Activated naive CD8-positive, alpha-beta T cell treated with anti-CD3 and anti-CD28 coated beads, Interleukin-2, amount 50 U/mL, for 24 hours (primary cell): ENCODE measurements at regions not wholly inside any gene's neighbourhood (a gene's known extent, or its start where the extent isn't known, plus 50 kb on each side); places are given as distances from the start of the nearest gene placed in this dataset.
"Not testable (repeated sequence)": the region's sequence is repeated elsewhere in the genome, so short reads cannot be mapped to it uniquely, and the experiment has no call there.

Experiments used
- ATAC-seq: fragments of 150-1000 bp; cut with Tn5 transposase; one replicate; pipeline ENCODE4 v1.10.0; 2021
- DNase-seq: peaks from one replicate; pipeline ENCODE4 v3.0.0; 2021
- H3K27ac Mint-ChIP-seq: one replicate; pipeline ENCODE4 v1.8.0; 2021; ENCODE audit warnings: mild to moderate bottlenecking, mixed read lengths
- H3K27me3 Mint-ChIP-seq: one replicate; pipeline ENCODE4 v1.8.0; 2021; ENCODE audit warnings: mixed read lengths
- H3K36me3 Mint-ChIP-seq: one replicate; pipeline ENCODE4 v1.8.0; 2021; ENCODE audit warnings: low read depth, mixed read lengths
- H3K4me1 Mint-ChIP-seq: one replicate; pipeline ENCODE4 v1.8.0; 2021; ENCODE audit warnings: mixed read lengths
- H3K4me3 Mint-ChIP-seq: one replicate; pipeline ENCODE4 v1.8.0; 2021; ENCODE audit warnings: mild to moderate bottlenecking, moderate library complexity, mixed read lengths
- H3K9me3 Mint-ChIP-seq: one replicate; pipeline ENCODE4 v1.8.0; 2021; ENCODE audit warnings: mixed read lengths

DNA sequence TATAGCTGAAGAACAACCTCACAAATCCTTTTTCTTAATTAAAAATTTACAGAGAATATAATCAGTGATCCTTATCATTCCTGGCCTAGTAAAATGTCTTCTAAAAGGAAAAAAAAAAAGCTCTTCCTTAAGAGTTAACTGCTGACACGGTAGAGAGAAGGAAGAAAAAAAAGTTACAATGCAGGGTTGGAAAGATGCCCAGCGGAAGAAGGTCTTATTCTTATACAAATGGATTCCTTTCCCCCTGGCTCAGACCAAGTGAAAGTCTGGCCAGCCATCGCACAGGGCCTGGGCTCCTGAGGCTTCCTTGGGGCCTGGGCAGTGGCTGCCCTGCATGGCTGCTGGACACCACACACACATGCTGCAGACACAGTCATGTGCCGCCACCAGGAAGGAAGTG, 688.6 kb downstream of the TENT5A start:
- no peaks in the 10 kb centered on the region for H3K27me3 Mint-ChIP-seq
- H3K4me1 Mint-ChIP-seq: no peaks in the 10 kb centered on the region
- no peak overlapping the region for H3K27ac Mint-ChIP-seq
- H3K9me3 Mint-ChIP-seq: no peaks in the 10 kb centered on the region
- ATAC-seq: no peak
- no peak overlapping the region for H3K4me3 Mint-ChIP-seq
- no peaks in the 10 kb centered on the region for H3K36me3 Mint-ChIP-seq
- DNase-seq: no peak

DNA sequence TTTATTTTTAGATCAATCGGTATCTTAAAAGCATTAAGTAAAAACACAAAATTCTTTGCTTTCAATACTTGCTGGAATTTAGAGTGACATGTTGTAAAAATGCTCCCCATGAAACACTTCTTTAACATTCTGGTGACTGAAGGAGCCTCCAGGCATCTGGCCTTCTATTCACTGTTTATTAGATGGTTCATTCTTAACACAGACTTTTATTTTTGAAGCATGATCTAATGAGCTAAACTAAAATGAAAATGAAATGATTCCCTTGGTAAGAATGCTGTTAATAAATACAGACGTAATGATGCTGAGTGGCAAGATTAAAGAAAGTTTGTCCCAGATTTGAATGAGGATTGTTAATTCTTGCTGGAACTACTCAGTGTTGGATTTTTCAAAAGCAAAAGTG, 698.4 kb downstream of the TENT5A start:
- ATAC-seq (no peak), DNase-seq (no peak)
- Mint-ChIP-seq H3K4me3 (no peak overlapping the region), H3K27me3 (no peaks in the 10 kb centered on the region), H3K27ac (no peak overlapping the region), H3K9me3 (peaks cover 3% of the 10 kb centered on the region), H3K36me3 (no peaks in the 10 kb centered on the region), H3K4me1 (no peaks in the 10 kb centered on the region)

- H3K9me3 Mint-ChIP-seq: peaks cover 1% of the 10 kb centered on the region
- no peaks in the 10 kb centered on the region for H3K27me3 Mint-ChIP-seq
- DNase-seq: no peak
- no peak overlapping the region for H3K27ac Mint-ChIP-seq
- no peaks in the 10 kb centered on the region for H3K4me1 Mint-ChIP-seq
- H3K36me3 Mint-ChIP-seq: no peaks in the 10 kb centered on the region
- ATAC-seq: no peak
- no peak overlapping the region for H3K4me3 Mint-ChIP-seq
These were observed 700.5 kb downstream of the TENT5A start for GRCh38 chr6:81051952-81052351.

- Mint-ChIP-seq H3K4me3 (no peak overlapping the region), H3K9me3 (no peaks in the 10 kb centered on the region)
- no peak for DNase-seq
These were observed 702.9 kb downstream of the TENT5A start for GRCh38 chr6:81049425-81050042.

GRCh38 chr6:81031416-81031815, 721.1 kb downstream of the TENT5A start:
- Mint-ChIP-seq H3K9me3 (peaks cover 7% of the 10 kb centered on the region), H3K4me3 (no peak overlapping the region), H3K27ac (no peak overlapping the region), H3K27me3 (no peaks in the 10 kb centered on the region), H3K4me1 (no peaks in the 10 kb centered on the region), H3K36me3 (no peaks in the 10 kb centered on the region)
- DNase-seq: no peak
- no peak for ATAC-seq

More at GRCh38 chr6:81049425-81050042, 702.9 kb downstream of the TENT5A start:
- Mint-ChIP-seq H3K36me3 (no peaks in the 10 kb centered on the region), H3K27ac (no peak overlapping the region), H3K4me1 (no peaks in the 10 kb centered on the region), H3K27me3 (no peaks in the 10 kb centered on the region)
- ATAC-seq: no peak

DNA sequence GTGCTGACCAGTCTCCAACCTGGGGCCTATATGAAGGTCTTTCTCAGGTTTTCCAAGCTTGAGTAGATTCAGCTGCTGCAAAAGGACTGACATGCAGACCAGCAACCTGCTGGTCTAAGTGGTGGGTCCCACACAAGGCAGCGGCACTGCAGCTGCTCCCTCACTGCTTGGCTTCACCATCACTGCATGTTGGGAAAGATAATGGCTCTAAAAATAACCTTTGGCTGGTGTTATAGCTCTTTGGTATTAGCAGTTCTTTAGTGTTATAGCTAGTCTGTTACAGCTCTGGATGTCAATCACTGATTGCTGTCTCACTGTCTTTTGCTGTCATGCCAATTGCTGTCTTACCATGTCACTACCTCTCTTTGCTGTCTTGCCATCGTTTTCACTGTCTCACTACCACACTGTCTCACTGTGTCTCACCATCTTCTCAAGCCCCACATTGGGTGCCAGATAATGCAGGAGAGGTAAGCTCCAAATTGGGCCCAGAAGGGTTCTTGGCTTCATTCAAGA, 726.4 kb downstream of the TENT5A start:
- H3K36me3 Mint-ChIP-seq: no peaks in the 10 kb centered on the region
- DNase-seq (no peak), ATAC-seq (no peak)
- H3K27ac Mint-ChIP-seq: no peak overlapping the region
- no peaks in the 10 kb centered on the region for H3K4me1 Mint-ChIP-seq
- peaks cover 9% of the 10 kb centered on the region for H3K9me3 Mint-ChIP-seq
- no peaks in the 10 kb centered on the region for H3K27me3 Mint-ChIP-seq
- no peak overlapping the region for H3K4me3 Mint-ChIP-seq

DNA sequence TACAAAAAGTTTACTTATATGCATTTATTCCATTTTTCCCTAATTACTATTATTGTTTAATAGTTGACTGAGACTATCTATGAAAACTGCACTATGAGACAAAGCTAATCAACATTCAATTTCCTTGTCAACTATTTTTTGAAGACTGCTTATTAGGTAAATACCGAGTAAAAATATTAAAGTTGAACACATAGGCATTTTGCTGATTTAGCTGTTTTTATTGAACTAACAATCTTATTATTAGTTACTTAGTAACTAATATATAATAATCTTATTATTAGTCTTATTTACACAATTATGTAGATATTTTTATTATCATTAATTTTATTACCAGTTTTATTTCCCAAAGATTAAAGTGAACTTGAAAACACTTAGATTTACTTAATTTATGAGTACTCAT, 728.8 kb downstream of the TENT5A start:
- no peaks in the 10 kb centered on the region for H3K36me3 Mint-ChIP-seq
- no peaks in the 10 kb centered on the region for H3K27me3 Mint-ChIP-seq
- ATAC-seq: no peak
- no peak for DNase-seq
- H3K4me3 Mint-ChIP-seq: no peak overlapping the region
- no peaks in the 10 kb centered on the region for H3K4me1 Mint-ChIP-seq
- H3K9me3 Mint-ChIP-seq: peaks cover 14% of the 10 kb centered on the region
- H3K27ac Mint-ChIP-seq: no peak overlapping the region

- Mint-ChIP-seq H3K27ac (no peak overlapping the region), H3K36me3 (no peaks in the 10 kb centered on the region), H3K4me1 (no peaks in the 10 kb centered on the region), H3K27me3 (no peaks in the 10 kb centered on the region), H3K9me3 (peaks cover 10% of the 10 kb centered on the region), H3K4me3 (no peak overlapping the region)
- ATAC-seq: no peak
- DNase-seq: no peak
These were observed 729.4 kb downstream of the TENT5A start for GRCh38 chr6:81023007-81023582.

DNA sequence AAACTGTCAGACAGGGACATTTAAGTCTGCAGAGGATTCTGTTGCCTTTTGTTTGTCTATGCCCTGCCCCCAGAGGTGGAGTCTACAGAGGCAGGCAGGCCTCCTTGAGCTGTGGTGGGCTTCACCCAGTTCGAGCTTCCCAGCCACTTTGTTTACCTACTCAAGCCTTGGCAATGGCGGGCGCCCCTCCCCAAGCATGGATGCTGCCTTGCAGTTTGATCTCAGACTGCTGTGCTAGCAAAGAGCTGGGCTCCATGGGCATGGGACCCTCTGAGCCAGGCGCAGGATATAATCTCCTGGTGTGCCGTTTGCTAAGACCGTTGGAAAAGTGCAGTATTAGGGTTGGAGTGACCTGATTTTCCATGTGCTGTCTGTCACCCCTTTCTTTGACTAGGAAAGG, 734.9 kb downstream of the TENT5A start:
- ATAC-seq, DNase-seq, H3K4me1 Mint-ChIP-seq, H3K27ac Mint-ChIP-seq, H3K27me3 Mint-ChIP-seq, H3K36me3 Mint-ChIP-seq, H3K4me3 Mint-ChIP-seq: not testable (repeated sequence)
- peaks cover 12% of the 10 kb centered on the region for H3K9me3 Mint-ChIP-seq

DNA sequence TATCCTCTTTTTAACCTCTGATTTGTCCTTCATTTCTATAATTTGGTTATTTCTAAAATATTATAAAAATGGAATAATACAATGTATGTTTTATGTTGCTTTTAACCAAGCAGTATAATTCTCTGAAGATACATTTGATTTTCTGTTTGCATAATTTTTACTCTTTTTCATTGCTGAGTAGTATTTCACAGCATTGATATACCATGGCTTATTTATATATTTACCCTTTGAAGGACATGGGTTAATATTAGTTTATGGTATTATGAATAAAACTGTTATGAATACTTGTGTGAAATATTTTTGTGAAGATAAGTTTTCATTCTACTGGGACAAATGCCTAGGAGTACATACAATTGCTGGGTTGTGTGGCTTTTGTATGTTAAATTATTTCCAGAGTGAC, 748.6 kb downstream of the TENT5A start:
- H3K27ac Mint-ChIP-seq: no peak overlapping the region
- no peak for DNase-seq
- no peaks in the 10 kb centered on the region for H3K4me1 Mint-ChIP-seq
- ATAC-seq: no peak
- H3K4me3 Mint-ChIP-seq: no peak overlapping the region
- peaks cover 17% of the 10 kb centered on the region for H3K9me3 Mint-ChIP-seq
- no peaks in the 10 kb centered on the region for H3K36me3 Mint-ChIP-seq
- no peaks in the 10 kb centered on the region for H3K27me3 Mint-ChIP-seq

- no peak overlapping the region for H3K27ac Mint-ChIP-seq
- H3K9me3 Mint-ChIP-seq: peaks cover 17% of the 10 kb centered on the region
- DNase-seq: no peak
- no peaks in the 10 kb centered on the region for H3K4me1 Mint-ChIP-seq
- H3K36me3 Mint-ChIP-seq: no peaks in the 10 kb centered on the region
- H3K4me3 Mint-ChIP-seq: no peak overlapping the region
- H3K27me3 Mint-ChIP-seq: no peaks in the 10 kb centered on the region
- ATAC-seq: no peak
These were observed 749.3 kb downstream of the TENT5A start for GRCh38 chr6:81003156-81003555.

GRCh38 chr6:81002126-81002525, 750.4 kb downstream of the TENT5A start:
- Mint-ChIP-seq H3K4me1 (no peaks in the 10 kb centered on the region), H3K4me3 (no peak overlapping the region), H3K27me3 (no peaks in the 10 kb centered on the region), H3K9me3 (peaks cover 18% of the 10 kb centered on the region), H3K27ac (no peak overlapping the region), H3K36me3 (no peaks in the 10 kb centered on the region)
- no peak for ATAC-seq
- no peak for DNase-seq

DNA sequence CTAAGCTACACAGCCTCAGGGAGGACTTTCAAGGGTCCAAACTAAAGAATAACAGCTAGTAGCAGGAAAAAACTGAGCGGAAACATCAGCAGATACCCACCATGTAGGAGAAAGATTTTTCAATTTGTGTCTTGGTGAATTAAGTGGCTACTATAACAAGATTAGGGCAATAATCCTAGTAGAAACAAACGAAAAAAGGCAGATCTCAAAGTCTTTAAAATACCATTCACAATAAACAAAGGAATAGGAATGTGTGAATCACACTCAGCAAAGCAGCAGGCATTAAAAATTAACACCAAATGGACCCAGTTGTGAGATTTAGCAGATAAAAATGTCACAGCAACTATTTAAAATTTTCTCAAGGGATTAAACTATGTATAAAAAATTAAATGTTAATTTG, 761.2 kb downstream of the TENT5A start:
- DNase-seq: no peak
- no peak for ATAC-seq
- H3K36me3 Mint-ChIP-seq: no peaks in the 10 kb centered on the region
- H3K4me1 Mint-ChIP-seq: no peaks in the 10 kb centered on the region
- peaks cover 12% of the 10 kb centered on the region for H3K9me3 Mint-ChIP-seq
- no peak overlapping the region for H3K27ac Mint-ChIP-seq
- H3K4me3 Mint-ChIP-seq: no peak overlapping the region
- H3K27me3 Mint-ChIP-seq: no peaks in the 10 kb centered on the region

DNA sequence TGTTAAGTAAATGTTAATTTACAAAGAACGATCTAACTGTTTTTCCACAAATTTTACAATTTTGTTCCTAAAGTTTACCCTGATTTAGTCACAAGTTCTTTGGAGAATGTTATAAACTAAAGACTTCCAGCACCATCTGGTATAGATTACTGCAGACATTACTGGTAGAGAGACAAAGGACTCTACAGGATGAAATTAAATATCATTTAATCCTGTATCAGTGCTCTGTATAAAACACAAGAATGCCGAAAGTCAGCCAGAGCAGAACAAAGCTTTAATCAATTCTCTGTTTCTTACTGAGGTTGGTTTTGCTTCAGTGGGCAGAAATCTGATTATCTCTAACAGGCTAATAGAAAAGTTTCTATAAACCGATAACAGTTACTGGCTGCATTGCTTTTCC, 763.6 kb downstream of the TENT5A start:
- Mint-ChIP-seq H3K27me3 (no peaks in the 10 kb centered on the region), H3K27ac (no peak overlapping the region), H3K9me3 (peaks cover 5% of the 10 kb centered on the region), H3K4me1 (no peaks in the 10 kb centered on the region), H3K36me3 (no peaks in the 10 kb centered on the region), H3K4me3 (no peak overlapping the region)
- no peak for ATAC-seq
- no peak for DNase-seq

- no peak overlapping the region for H3K4me3 Mint-ChIP-seq
- H3K4me1 Mint-ChIP-seq: no peaks in the 10 kb centered on the region
- H3K27me3 Mint-ChIP-seq: no peaks in the 10 kb centered on the region
- ATAC-seq (no peak), DNase-seq (no peak)
- H3K27ac Mint-ChIP-seq: no peak overlapping the region
- peaks cover 9% of the 10 kb centered on the region for H3K9me3 Mint-ChIP-seq
- no peaks in the 10 kb centered on the region for H3K36me3 Mint-ChIP-seq
These were observed 764.2 kb downstream of the TENT5A start for GRCh38 chr6:80988286-80988685.

GRCh38 chr6:80981226-80981625, 771.3 kb downstream of the TENT5A start:
- not testable (repeated sequence) for H3K27ac Mint-ChIP-seq, H3K4me3 Mint-ChIP-seq, DNase-seq, H3K4me1 Mint-ChIP-seq, H3K9me3 Mint-ChIP-seq, ATAC-seq, H3K36me3 Mint-ChIP-seq, H3K27me3 Mint-ChIP-seq
